ENCODE measurements at regions not wholly inside any gene's neighbourhood (a gene's known extent, or its start where the extent isn't known, plus 50 kb on each side); places are given as distances from the start of the nearest gene placed in this dataset.
"Not testable (repeated sequence)": the region's sequence is repeated elsewhere in the genome, so short reads cannot be mapped to it uniquely, and the experiment has no call there.

DNA sequence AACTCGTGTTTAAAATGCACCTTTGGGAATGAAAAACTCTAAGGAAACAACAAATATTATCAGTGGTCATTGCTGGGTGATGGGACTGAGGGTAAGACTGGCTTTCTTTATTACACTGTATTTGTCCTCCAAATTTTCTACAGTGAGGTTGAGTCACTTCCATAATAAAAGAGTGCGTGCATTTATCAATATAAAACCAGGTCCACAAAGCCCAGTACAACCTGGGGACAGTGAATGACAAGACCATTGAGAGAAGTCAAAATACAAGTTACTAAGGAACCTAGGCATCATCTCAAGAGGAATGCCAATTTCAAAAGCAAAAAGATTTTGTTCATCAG lies 76.4 kb downstream of the MAGED4 start:
- DNase-seq: no peak

DNA sequence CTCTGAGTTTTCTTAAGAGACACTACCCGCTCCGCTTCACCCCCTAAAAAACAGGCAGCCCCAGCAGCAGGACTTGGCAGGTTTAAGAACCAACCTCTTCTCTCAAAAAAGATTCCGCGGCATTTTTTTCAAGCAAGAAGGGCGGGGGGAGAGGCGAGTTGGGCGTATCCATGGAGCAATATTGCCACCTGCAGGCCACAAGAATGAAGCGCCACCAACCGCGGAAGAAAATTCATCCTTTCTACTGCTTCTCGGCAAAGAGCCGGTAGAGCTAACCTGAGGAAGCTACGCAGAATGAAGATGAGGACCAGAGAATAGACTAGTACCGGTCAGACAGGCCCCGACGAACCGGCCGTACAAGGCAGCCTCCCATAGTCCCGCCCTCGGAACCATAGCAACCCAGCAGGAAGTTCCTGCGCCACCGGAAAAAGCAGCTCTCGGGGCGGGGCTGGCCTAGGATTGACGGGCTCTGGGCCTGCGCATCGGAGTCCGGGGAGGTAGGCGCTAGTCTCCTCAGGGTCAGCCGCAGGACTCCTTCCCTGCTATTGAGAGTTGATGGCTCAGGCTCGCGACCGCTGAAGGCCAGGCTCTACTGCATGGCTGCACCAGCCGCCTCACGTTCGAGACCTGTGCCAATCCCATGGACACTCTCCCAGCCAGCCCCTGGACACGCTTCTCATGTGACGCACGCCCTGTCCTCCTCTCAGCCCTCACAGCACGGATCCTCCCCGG lies 76.9 kb downstream of the MAGED4 start:
- DNase-seq: peak; percentile 87 to 88

DNA sequence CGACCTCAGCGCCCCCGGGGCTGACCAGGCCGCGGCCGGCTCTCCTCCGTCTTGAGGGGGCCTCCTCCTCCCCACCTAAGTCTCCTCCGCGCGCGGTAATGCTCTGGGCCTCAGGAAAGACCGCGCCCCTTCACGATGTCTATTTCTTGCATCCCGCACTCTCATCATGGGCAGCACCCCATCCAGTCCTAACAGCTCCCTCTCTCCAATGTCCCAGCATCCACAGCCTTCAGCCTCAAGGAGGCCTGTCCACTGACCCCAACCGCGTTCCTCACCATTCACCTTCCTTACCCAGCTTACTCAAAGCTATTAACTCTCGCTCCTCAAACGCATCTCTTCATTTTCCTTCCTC lies 77.5 kb downstream of the MAGED4 start:
- no peak for DNase-seq

DNA sequence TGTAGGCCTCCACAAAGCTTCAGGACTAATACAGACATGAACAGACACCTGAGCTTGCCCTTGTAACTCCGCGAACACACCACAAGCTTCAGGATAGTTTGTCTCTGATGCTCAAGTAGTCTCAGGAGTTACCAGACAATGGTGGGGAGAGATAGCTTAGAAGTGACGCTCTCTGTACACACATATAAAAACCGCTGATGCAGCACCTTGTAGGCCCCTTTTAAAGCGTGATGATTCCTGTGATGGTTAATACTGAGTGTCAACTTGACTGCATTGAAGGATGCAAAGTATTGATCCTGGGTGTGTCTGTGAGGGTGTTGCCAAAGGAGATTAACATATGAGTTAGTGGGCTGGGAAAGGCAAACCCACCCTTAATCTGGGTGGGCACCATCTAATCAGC lies 78.7 kb downstream of the MAGED4 start:
- no peak for DNase-seq

DNA sequence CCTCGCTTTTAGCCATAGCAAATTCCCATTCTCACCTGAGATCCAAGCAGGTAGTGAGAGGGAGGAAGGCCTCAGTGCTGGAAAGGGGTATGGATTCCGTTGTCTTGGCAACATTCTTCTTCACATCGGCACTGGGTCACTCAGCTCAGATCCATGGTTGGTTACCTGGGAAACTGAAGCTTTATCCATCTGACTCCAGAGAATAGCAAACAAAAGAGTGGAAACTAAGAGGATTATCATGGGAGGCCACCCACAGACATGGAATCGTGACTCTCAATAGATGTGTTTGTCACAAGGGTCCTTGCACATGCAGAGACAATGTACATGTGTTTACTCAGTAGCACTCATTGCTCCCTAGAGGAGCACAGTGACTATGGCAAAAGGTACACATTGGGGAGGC lies 81.0 kb downstream of the MAGED4 start:
- no peak for DNase-seq

DNA sequence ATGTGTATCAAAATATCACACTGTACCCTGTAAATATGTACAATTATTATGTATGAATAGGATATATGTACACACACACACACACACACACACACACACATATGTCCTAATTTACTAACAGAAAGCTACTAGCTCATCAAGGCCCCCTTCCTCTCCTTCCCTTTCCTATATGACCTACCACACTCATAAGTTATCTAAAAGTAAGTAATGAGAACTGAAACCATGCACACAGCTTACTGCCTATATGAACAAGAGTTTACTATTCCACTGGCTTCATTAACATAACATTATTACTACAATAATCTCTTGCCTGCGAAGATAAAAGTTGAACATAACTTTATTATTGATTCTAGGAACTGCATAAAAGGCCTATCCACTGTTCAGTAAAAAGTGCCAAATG lies 83.8 kb downstream of the MAGED4 start:
- DNase-seq: not testable (repeated sequence)

DNA sequence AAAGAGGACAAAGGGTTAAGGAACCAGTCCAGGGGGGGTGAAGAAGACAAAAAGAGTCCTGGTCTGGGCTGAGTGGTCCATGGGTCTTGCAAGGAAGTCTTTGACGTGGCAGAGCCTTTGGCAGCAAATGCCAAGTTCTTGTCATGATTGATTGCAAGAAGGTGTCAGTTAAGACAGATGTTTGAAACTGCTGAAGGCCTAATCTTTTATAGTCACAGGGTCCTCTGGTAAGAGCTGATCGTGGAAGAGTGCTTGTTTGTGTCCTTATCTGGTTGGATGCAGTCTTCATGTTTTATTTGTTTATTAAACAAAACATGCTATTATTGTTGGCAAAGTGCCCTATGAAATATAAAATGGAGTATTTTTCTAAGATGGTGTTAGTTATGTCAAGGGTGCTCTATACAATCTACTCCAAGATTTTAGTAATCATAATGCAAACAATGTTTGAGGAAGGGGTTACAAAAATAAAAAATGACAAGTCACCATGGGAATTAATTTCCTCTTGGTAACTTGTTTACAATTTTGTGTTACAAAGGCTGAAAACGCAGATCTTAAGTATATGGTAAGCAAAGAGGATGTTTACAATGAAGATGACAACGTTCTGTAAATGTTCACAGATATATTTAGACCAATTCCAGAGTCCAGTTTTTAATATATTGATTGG lies 85.9 kb downstream of the MAGED4 start:
- DNase-seq: no peak

DNA sequence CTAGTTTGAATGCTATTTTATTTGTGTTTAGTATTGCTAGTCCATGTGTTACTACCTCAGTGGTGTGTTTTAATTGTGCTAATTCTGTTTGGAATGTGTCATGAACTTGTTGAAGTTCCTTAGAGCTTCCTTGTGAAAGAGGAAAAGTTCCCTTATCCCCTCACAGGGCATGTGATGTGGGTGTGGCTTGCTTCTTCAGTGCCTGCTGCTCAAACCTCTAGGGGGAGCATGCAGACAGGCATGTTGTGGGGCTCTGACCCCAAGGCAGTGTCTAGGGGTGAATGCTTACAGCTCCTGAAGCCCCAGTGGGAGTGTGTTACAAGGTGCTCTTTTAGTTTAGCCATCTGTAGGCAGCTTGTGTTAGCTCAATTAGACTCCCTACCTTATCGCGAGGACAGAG lies 86.5 kb downstream of the MAGED4 start:
- no peak for DNase-seq

DNA sequence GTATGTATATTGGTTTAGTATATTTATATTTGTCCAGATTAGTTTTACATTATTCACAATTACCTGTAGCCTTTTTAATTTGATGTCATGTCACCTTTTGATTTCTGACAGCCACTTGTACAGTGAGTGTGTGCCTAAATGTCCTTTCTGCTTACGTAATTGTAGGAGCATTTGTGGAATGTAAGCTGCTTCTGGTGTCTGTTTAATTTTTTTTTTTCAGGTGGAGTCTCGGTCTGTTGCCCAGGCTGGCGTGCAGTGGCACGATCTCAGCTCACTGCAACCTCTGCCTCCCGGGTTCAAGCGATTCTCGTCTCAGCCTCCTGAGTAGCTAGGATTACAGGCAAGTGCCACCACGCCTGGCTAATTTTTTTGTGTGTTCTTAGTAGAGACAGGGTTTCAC lies 91.2 kb upstream of the XAGE2 start:
- no peak for DNase-seq

DNA sequence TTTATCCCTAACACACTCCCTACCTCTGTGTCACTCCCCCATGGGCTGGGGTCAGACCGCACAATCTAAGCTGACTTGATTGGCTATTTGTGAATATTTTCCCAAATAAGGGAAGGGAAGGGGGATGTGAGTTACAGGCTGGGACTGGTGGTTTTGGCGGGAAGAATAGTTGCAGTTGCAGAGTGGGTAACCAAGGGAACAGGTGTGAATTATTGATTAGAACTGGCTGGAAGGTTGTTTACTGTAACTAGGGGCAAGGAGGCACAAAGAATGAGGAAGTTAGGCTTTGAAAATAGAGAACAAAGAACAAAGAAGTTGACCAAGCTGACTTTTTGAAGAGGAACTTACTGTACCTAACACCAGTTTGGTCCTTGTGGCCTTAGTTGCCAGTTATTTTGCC lies 88.0 kb upstream of the XAGE2 start:
- DNase-seq: no peak

DNA sequence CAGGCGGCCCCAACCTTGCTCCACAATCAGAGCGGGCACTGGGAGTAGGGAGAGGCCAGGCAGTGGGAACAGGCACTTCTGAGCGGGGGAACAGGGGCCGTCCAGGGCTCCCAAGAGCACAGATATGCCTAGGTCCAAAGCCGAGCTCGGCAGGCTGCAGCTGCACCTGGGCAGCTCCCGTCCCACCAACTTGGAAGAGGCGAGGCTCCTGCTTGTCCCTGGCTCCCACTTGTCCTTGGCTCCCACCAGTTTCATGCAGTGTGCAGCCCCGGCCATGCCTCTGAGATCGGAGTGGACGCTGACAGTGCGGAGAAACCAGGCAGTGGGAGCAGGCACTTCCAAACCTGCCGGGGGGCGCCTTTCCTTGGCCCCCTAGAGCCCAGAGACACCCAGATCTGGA lies 84.0 kb upstream of the XAGE2 start:
- no peak for DNase-seq

DNA sequence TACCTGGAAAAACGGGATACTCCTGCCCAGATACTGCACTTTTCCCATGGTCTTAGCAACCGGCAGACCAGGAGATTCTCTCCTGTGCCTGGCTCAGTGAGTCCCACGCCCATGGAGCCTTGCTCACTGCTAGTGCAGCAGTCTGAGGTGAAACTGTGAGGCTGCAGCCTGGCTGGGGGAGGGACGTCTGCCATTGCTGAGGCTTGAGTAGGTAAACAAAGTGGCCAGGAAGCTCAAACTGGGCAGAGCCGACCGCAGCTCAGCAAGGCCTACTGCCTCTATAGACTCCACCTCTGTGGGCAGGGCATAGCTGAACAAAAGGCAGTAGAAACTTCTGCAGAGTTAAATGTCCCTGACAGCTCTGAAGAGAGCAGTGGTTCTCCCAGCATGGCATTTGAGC lies 69.9 kb upstream of the XAGE2 start:
- DNase-seq: not testable (repeated sequence)

DNA sequence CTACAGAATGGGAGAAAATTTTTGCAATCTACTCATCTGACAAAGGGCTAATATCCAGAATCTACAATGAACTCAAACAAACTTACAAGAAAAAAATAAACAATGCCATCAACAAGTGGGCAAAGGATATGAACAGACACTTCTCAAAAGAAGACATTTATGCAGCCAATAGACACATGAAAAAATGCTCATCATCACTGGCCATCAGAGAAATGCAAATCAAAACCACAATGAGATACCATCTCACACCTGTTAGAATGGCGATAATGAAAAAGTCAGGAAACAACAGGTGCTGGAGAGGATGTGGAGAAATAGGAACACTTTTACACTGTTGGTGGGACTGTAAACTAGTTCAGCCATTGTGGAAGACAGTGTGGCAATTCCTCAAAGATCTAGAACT lies 60.3 kb upstream of the XAGE2 start:
- not testable (repeated sequence) for DNase-seq

Data from stimulated activated CD4-positive, alpha-beta T cell treated with anti-CD3 and anti-CD28 coated beads, Interleukin-2, amount 100 ng/mL, for 24 hours (primary cell).